ENCODE measurements at regions not wholly inside any gene's neighbourhood (a gene's known extent, or its start where the extent isn't known, plus 50 kb on each side); places are given as distances from the start of the nearest gene placed in this dataset.

- no peak for TF ChIP-seq CTCF (IDR thresholded peaks at IDR 0.05; ENCODE audit: insufficient read depth, low read length, missing control alignments)
- H3K4me3 ChIP-seq (ENCODE audit: low read depth, low read length), result no peak overlapping the region
- POLR2A ChIA-PET, result no interaction called here
- CTCF ChIA-PET, result interaction anchor here (1.7 kb wide), 1 partner anchor 886 kb away, joined by 4 read pairs; no protein-coding TSS in a partner anchor
- no peak for DNase-seq (ENCODE audit: low read depth, low spot score)
Measured at GRCh38 chr15:69601711-69602504, 149.3 kb downstream of the RPLP1 start.

- CTCF ChIA-PET, result interaction anchor here (1.7 kb wide), 1 partner anchor 885 kb away, joined by 4 read pairs; no protein-coding TSS in a partner anchor
- DNase-seq (ENCODE audit: low read depth, low spot score), result no peak
- POLR2A ChIA-PET, result no interaction called here
- no peak for TF ChIP-seq CTCF (IDR thresholded peaks at IDR 0.05; ENCODE audit: insufficient read depth, low read length, missing control alignments)
- H3K4me3 ChIP-seq (ENCODE audit: low read depth, low read length), result no peak overlapping the region
Measured at GRCh38 chr15:69602921-69603320, 150.3 kb downstream of the RPLP1 start.

GRCh38 chr15:69603369-69604071 is 150.9 kb downstream of the RPLP1 start:
- no peak for DNase-seq (ENCODE audit: low read depth, low spot score)
- POLR2A ChIA-PET, result no interaction called here
- CTCF ChIA-PET, result interaction anchor here (1.6 to 1.7 kb wide), 2 partner anchors 13 to 884 kb away, joined by 4 read pairs; no protein-coding TSS in a partner anchor
- H3K4me3 ChIP-seq (ENCODE audit: low read depth, low read length), result no peak overlapping the region
- no peak for TF ChIP-seq CTCF (IDR thresholded peaks at IDR 0.05; ENCODE audit: insufficient read depth, low read length, missing control alignments)

- no peak overlapping the region for H3K4me3 ChIP-seq (ENCODE audit: low read depth, low read length)
- ChIA-PET CTCF (interaction anchor here (1.6 kb wide), 1 partner anchor 14 kb away, joined by 4 read pairs; no protein-coding TSS in a partner anchor), POLR2A (no interaction called here)
- DNase-seq (ENCODE audit: low read depth, low spot score), result no peak
- no peak for TF ChIP-seq CTCF (IDR thresholded peaks at IDR 0.05; ENCODE audit: insufficient read depth, low read length, missing control alignments)
Measured at GRCh38 chr15:69604072-69604411, 151.4 kb downstream of the RPLP1 start.

GRCh38 chr15:69606144-69606543 is 153.5 kb downstream of the RPLP1 start:
- ChIA-PET POLR2A (no interaction called here), CTCF (no interaction called here)
- DNase-seq (ENCODE audit: low read depth, low spot score), result no peak
- TF ChIP-seq CTCF (IDR thresholded peaks at IDR 0.05; ENCODE audit: insufficient read depth, low read length, missing control alignments), result no peak
- H3K4me3 ChIP-seq (ENCODE audit: low read depth, low read length), result no peak overlapping the region

GRCh38 chr15:69606921-69607500 is 154.4 kb downstream of the RPLP1 start:
- DNase-seq (ENCODE audit: low read depth, low spot score), result no peak
- TF ChIP-seq CTCF (IDR thresholded peaks at IDR 0.05; ENCODE audit: insufficient read depth, low read length, missing control alignments), result no peak
- no peak overlapping the region for H3K4me3 ChIP-seq (ENCODE audit: low read depth, low read length)
- POLR2A ChIA-PET, result no interaction called here
- CTCF ChIA-PET, result no interaction called here
